Neural progenitor cell (in vitro differentiated cells): ENCODE measurements at regions not wholly inside any gene's neighbourhood (a gene's known extent, or its start where the extent isn't known, plus 50 kb on each side); places are given as distances from the start of the nearest gene placed in this dataset.

ENCODE experiments used
- DNase-seq: peaks from one replicate; pipeline ENCODE4 v3.0.0-alpha.2; 2016; ENCODE audit warnings: low spot score
- H2AFZ ChIP-seq: fragments of 200-600 bp; sonication (generic); replicated peaks from 2 replicates; pipeline ENCODE4 v1.6.1; 2016; ENCODE audit warnings: antibody characterized with exemption
- H3F3A ChIP-seq: fragments of 200-600 bp; sonication (generic); 2 replicates; pipeline ENCODE4 v1.6.1; 2016; ENCODE audit warnings: antibody characterized with exemption, low read depth
- H3K27ac ChIP-seq: fragments of 200-600 bp; sonication (generic); 2 replicates; pipeline ENCODE4 v1.5.1; 2016; ENCODE audit warnings: mild to moderate bottlenecking
- H3K27me3 ChIP-seq: fragments of 200-600 bp; sonication (generic); 2 replicates; pipeline ENCODE4 v1.6.1; 2016; ENCODE audit warnings: mild to moderate bottlenecking, moderate library complexity
- H3K36me3 ChIP-seq: fragments of 200-600 bp; sonication (generic); 2 replicates; pipeline ENCODE4 v1.5.1; 2016
- H3K4me1 ChIP-seq: fragments of 200-600 bp; sonication (generic); 2 replicates; pipeline ENCODE4 v1.6.1; 2016; ENCODE audit warnings: mixed run types
- H3K4me2 ChIP-seq: fragments of 200-600 bp; sonication (generic); 2 replicates; pipeline ENCODE4 v1.6.1; 2016
- H3K4me3 ChIP-seq: fragments of 200-600 bp; sonication (generic); 2 replicates; pipeline ENCODE4 v1.5.1; 2016
- H3K79me2 ChIP-seq: fragments of 200-600 bp; sonication (generic); 2 replicates; pipeline ENCODE4 v1.6.1; 2016; ENCODE audit warnings: low read depth
- H3K9ac ChIP-seq: fragments of 200-600 bp; sonication (generic); 2 replicates; pipeline ENCODE4 v1.6.1; 2016
- H3K9me3 ChIP-seq: fragments of 200-600 bp; sonication (generic); 2 replicates; pipeline ENCODE4 v1.5.1; 2016; ENCODE audit warnings: low read depth
- H4K20me1 ChIP-seq: fragments of 200-600 bp; sonication (generic); 2 replicates; pipeline ENCODE4 v1.6.1; 2016; ENCODE audit warnings: low read depth
- H3K27ac Mint-ChIP-seq: 3 replicates; pipeline ENCODE4 v1.8.0; 2021; ENCODE audit warnings: mixed read lengths
- H3K27me3 Mint-ChIP-seq: 2 replicates; pipeline ENCODE4 v1.8.0; 2022; ENCODE audit warnings: low read depth, mild to moderate bottlenecking, inconsistent platforms, moderate library complexity, mixed read lengths; ENCODE audit not compliant: insufficient read depth
- H3K36me3 Mint-ChIP-seq: 3 replicates; pipeline ENCODE4 v1.8.0; 2021; ENCODE audit warnings: mixed read lengths
- H3K4me1 Mint-ChIP-seq: 3 replicates; pipeline ENCODE4 v1.8.0; 2021; ENCODE audit warnings: mixed read lengths
- H3K4me3 Mint-ChIP-seq: 3 replicates; pipeline ENCODE4 v1.8.0; 2021; ENCODE audit warnings: mild to moderate bottlenecking, moderate library complexity, mixed read lengths
- H3K9me3 Mint-ChIP-seq: 3 replicates; pipeline ENCODE4 v1.8.0; 2020; ENCODE audit warnings: mixed read lengths
- EZH2 ChIP-seq: fragments of 200-600 bp; sonication (generic); IDR thresholded peaks from 2 replicates; pipeline ENCODE4 v1.6.1; 2017; ENCODE audit warnings: antibody characterized with exemption, mild to moderate bottlenecking, moderate library complexity
- EZH2phosphoT487 ChIP-seq: fragments of 200-600 bp; sonication (generic); IDR thresholded peaks from 2 replicates; pipeline ENCODE4 v1.6.1; 2017; ENCODE audit warnings: antibody characterized with exemption
- TF ChIP-seq, protein P1 (sequence below): fragments of 200-600 bp; sonication (generic); IDR thresholded peaks from 2 replicates; pipeline ENCODE4 v1.5.1; 2017; ENCODE audit warnings: antibody characterized with exemption, mild to moderate bottlenecking

DNA sequence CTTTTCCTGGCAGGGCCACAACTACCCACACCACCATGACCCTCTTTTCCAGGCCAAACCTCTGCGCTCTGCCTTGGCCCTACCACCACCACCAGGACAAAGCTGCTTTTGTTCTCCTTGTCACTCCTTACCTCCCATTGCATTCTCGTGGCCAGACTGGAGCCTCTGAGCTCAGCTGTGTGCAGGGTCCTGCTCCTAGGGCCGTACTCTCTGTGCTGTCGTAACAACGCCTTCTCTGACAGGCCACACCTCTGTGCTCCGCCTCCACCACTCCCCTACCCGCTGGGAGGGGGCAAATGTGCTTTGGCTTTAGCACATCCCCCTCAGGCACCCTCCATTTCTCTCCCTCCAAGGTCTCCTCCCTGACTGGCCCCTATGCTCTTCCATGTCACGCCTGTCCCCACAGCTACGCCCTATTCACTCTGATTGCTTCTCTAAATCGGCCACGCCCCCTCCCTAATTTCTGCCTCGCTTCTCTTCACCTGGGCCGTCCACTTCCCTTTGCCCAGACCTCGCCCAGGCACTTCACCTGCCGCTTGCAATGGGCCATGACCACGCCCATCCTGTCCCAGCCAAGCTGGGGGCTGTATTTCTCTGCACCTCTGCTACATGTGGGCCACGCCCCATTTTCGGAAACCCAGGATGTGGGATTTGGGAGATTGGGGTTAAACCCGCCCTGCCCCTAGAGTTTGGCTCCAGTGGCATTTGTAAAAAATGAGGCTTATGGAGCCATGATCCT, 472.3 kb downstream of the KLF12 start:
- no peak overlapping the region for H3K9ac ChIP-seq
- Mint-ChIP-seq H3K4me1 (peaks cover 8% of the 10 kb centered on the region), H3K4me3 (no peak overlapping the region)

DNA sequence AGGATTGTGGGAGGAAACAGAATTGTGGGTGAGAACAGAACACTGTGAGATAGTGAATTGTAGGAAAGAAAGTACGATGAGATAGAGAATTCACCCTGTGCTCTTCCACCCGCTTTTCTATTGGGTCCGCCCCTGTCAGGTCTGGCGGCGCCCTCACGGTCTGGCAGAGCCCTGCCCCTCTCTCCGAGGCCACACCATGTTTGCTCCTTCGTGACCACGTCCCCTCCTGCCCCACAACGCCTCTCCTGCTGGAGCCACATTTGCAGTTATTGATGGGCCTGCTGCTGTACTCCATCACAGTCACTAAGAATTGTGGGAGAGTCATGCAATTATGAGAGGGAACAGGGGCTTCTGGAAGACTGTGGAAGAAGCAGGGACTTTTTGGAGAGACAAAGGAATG, 473.1 kb downstream of the KLF12 start:
- Histone ChIP-seq H3K27me3 (no peaks in the 10 kb centered on the region), H3F3A (no peaks in the 10 kb centered on the region), H3K4me2 (no peak overlapping the region), H4K20me1 (no peaks in the 10 kb centered on the region), H3K4me1 (no peaks in the 10 kb centered on the region), H3K36me3 (no peaks in the 10 kb centered on the region), H3K9me3 (no peaks in the 10 kb centered on the region), H3K4me3 (no peak overlapping the region), H2AFZ (no peak overlapping the region), H3K27ac (no peak overlapping the region), H3K79me2 (no peaks in the 10 kb centered on the region), H3K9ac (no peak overlapping the region)
- Mint-ChIP-seq H3K36me3 (no peaks in the 10 kb centered on the region), H3K4me3 (no peak overlapping the region), H3K9me3 (peaks cover 2% of the 10 kb centered on the region), H3K27me3 (no peaks in the 10 kb centered on the region), H3K4me1 (peaks cover 8% of the 10 kb centered on the region), H3K27ac (no peak overlapping the region)
- TF ChIP-seq EZH2 (no peak), EZH2phosphoT487 (no peak)
- TF ChIP-seq, protein P1, sequence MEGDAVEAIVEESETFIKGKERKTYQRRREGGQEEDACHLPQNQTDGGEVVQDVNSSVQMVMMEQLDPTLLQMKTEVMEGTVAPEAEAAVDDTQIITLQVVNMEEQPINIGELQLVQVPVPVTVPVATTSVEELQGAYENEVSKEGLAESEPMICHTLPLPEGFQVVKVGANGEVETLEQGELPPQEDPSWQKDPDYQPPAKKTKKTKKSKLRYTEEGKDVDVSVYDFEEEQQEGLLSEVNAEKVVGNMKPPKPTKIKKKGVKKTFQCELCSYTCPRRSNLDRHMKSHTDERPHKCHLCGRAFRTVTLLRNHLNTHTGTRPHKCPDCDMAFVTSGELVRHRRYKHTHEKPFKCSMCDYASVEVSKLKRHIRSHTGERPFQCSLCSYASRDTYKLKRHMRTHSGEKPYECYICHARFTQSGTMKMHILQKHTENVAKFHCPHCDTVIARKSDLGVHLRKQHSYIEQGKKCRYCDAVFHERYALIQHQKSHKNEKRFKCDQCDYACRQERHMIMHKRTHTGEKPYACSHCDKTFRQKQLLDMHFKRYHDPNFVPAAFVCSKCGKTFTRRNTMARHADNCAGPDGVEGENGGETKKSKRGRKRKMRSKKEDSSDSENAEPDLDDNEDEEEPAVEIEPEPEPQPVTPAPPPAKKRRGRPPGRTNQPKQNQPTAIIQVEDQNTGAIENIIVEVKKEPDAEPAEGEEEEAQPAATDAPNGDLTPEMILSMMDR: no peak
- no peak for DNase-seq

More for the DNA sequence above, 472.3 kb downstream of the KLF12 start:
- no peaks in the 10 kb centered on the region for H3K9me3 ChIP-seq
- no peak overlapping the region for H2AFZ ChIP-seq
- no peaks in the 10 kb centered on the region for H3K36me3 ChIP-seq
- TF ChIP-seq EZH2phosphoT487 (no peak), EZH2 (no peak)
- TF ChIP-seq, protein P1: no peak
- H4K20me1 ChIP-seq: no peaks in the 10 kb centered on the region
- no peak overlapping the region for H3K27ac ChIP-seq
- H3K79me2 ChIP-seq: no peaks in the 10 kb centered on the region
- no peak overlapping the region for H3K4me2 ChIP-seq
- Mint-ChIP-seq H3K9me3 (peaks cover 2% of the 10 kb centered on the region), H3K27ac (no peak overlapping the region), H3K27me3 (no peaks in the 10 kb centered on the region), H3K36me3 (no peaks in the 10 kb centered on the region)
- H3K4me3 ChIP-seq: no peak overlapping the region
- no peaks in the 10 kb centered on the region for H3K27me3 ChIP-seq
- no peaks in the 10 kb centered on the region for H3K4me1 ChIP-seq
- no peaks in the 10 kb centered on the region for H3F3A ChIP-seq
- DNase-seq: no peak

DNA sequence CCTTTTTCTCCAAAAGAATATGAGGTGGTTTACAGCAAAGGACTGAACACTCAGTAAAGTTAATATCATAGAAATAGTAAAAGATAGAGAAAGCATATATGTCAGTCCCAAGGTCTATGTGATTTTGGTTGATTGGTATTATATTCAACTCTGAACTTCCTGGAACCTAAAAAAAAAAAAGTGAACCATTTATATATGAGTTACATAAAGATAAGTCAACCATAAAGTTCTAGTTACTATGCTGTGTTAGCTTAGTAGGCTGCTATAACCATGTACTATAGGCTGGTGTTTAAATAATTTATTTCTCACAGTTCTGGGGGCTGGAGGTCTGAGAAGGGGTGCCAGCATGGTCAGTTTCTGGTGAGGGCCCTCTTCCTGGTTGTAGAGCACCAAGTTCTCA, 475.6 kb downstream of the KLF12 start:
- Histone ChIP-seq H3K27me3 (no peaks in the 10 kb centered on the region), H3K27ac (no peak overlapping the region), H3K9me3 (no peaks in the 10 kb centered on the region), H3K4me1 (no peaks in the 10 kb centered on the region), H2AFZ (no peak overlapping the region), H3K36me3 (no peaks in the 10 kb centered on the region), H3K4me2 (no peak overlapping the region), H3K79me2 (no peaks in the 10 kb centered on the region), H3F3A (no peaks in the 10 kb centered on the region), H4K20me1 (no peaks in the 10 kb centered on the region), H3K4me3 (no peak overlapping the region), H3K9ac (no peak overlapping the region)
- Mint-ChIP-seq H3K36me3 (no peaks in the 10 kb centered on the region), H3K9me3 (peaks cover 2% of the 10 kb centered on the region), H3K4me1 (no peaks in the 10 kb centered on the region), H3K4me3 (no peak overlapping the region), H3K27me3 (no peaks in the 10 kb centered on the region), H3K27ac (no peak overlapping the region)
- TF ChIP-seq, protein P1: no peak
- TF ChIP-seq EZH2 (no peak), EZH2phosphoT487 (no peak)
- DNase-seq: no peak
